Ishikawa (cell line): ENCODE measurements at regions not wholly inside any gene's neighbourhood (a gene's known extent, or its start where the extent isn't known, plus 50 kb on each side); places are given as distances from the start of the nearest gene placed in this dataset.

Experiments
- CEBPB ChIP-seq: IDR thresholded peaks from 2 replicates; pipeline ENCODE4 v1.6.1; 2012
- CREB1 ChIP-seq: IDR thresholded peaks from 2 replicates; pipeline ENCODE4 v1.6.1; 2012; ENCODE audit warnings: low read depth
- EP300 ChIP-seq: IDR thresholded peaks from 2 replicates; pipeline ENCODE4 v1.6.1; 2012; ENCODE audit warnings: borderline replicate concordance
- MAX ChIP-seq: IDR thresholded peaks from 2 replicates; pipeline ENCODE4 v1.6.1; 2012
- NFIC ChIP-seq: IDR thresholded peaks from 2 replicates; pipeline ENCODE4 v1.6.1; 2012

DNA sequence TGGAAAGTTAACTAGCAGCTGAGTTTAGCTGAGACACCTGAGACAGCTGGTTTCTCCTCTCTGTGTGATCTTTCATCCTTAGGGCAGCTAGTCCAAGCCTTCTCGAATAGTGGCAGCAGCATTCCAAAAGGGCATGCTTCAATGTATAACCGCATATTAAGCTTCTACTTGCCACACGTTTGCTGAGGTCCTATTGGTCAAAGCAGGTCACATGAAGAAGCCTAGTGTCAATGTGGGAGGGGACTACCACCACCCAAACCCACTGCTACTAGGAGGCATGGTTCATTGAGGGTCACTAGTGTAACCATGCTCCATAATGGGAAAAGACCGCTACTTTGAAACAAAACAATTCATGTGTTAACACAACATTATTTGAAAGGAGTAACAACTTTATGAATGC lies 314.9 kb upstream of the SMIM31 start:
- no peak for TF ChIP-seq NFIC
- TF ChIP-seq CREB1 = no peak
- no peak for TF ChIP-seq EP300
- peak; percentile 13; the same call in 1 of the 2 replicates for TF ChIP-seq MAX
- TF ChIP-seq CEBPB = no peak
